ENCODE measurements at regions not wholly inside any gene's neighbourhood (a gene's known extent, or its start where the extent isn't known, plus 50 kb on each side); places are given as distances from the start of the nearest gene placed in this dataset.
A peak's percentile ranks its signal among the peaks of the same experiment; 100 is the strongest.

DNA sequence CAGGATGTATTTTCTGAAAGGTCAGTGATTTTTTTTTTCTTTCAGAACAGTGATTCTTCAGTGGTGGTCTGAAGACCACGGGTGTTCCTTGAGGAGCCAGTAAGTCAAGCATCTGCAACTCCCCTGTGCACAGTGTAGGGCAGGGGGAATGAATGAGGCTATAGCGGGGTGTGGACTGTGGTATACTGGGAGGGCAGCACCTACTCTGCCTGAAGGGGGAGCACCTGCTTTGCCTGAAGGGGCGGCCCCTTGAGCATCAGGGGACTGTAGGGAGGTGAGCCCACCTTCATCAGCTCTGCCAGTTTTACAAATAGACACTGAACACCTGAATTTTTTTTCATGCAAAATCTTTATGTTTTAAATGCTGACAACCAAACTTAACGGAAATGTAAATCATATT is 77.5 kb upstream of the RIPOR2 start:
- DNase-seq: no peak

DNA sequence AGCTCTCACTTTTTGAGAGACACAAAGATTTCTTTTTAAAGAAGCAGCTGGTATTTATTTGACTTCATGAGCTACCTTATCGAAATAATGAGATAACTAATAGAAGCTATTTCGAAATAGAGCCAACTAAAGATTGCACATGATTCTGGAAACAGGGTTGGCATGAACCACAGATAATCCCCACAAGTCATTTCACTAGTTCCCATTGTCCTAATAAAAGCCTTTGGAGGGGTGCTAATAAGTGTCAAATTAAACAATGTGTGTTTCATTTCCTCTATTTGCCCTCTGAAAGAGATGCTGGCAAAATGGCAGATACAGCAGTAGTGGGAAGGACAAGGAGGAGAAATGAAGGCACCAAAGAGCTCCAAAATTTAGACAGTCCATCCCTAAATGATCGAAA is 78.6 kb upstream of the RIPOR2 start:
- DNase-seq: no peak

DNA sequence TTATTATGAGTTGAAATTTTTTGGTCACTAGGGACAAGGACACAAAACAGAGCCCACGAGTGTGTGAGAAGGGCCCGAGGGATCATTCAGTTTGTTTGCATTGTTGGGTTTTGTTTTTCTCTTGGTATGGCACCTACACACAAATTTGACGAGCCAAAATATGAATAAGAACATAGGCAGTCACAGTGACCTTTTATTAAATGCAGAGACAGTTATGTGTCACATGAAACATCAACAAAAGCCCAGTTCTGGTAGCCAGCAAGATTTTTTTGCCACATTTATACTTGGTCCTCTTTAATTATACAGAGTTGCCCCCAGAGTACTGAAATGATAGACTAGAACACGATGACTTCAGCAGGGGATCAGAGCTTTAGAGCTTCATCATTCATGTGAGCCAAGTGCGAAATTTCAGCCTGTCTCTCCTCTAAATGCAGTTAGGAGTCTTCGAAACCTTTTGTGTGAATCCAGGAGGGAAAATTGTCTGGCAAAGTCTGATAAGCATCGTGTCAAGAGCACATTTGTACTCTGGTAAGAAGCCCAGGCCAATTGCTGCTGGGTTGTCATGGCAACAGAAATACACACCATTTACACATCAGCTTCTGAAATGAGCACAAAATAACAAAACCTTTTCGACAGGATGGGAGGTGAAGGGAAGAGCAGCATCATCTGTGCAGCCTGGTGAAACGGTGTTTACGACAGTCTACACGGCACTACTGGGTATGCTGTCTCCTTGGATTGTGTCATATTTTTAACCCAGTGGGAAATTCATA is 79.2 kb upstream of the RIPOR2 start:
- DNase-seq: peak; percentile 82

DNA sequence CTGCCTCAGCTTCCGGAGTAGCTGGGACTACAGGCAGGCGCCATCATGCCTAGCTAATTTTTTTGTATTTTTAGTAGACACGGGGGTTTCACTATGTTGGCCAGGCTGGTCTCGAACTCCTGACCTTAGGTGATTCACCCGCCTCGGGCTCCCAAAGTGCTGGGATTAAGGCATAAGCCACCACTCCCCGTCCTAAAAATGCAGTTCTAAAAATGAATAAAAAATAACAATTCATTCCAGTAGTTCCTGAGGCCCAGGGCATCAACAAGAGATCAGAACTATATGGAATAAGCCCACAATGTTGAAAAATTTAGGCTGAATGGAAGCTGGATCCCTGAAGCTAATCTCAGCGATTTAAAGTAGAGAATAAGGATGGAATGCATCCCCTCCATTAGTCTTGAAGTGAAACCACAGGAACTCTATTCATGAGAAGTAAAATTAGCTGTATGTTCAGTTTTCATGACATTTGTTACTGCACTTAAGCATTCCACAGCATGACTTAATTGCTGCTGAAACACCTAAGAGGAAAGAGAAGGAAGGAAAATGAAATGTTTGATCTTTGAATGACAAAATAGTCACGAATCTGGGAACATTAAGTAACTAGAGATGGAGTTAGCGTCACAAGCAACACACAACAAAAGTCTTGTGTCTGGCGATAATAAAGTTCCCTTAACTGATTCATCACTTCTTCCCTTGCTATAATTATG is 80.4 kb upstream of the RIPOR2 start:
- DNase-seq: no peak

- DNase-seq: no peak
Measured at GRCh38 chr6:25017486-25017885, 81.7 kb upstream of the RIPOR2 start.

- DNase-seq: no peak
Measured at GRCh38 chr6:25017932-25018567, 82.3 kb upstream of the RIPOR2 start.

GRCh38 chr6:25018568-25018954 is 82.8 kb upstream of the RIPOR2 start:
- DNase-seq: no peak

- no peak for DNase-seq
Measured at GRCh38 chr6:25022140-25022553, 86.4 kb upstream of the RIPOR2 start.

DNA sequence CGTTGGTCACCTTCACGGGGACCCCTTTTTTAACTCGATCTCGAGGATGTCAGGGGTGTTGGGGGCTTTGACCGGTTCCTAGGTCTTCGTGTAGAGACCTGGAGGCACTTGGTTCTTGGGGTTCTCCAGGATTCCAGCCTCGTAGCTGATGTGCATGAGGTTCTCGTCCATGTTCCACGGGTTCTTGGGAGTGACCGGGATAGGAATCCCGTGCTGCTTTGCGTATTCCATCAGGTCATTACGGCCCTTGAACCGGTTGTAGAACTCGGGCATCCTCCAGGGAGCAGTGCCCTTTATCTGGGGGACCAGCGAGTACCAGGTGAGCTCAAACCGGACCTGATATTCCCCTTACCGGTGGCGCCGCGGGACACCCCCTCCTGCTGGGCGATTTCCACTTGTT is 88.0 kb upstream of the RIPOR2 start:
- no peak for DNase-seq

GRCh38 chr6:25024821-25025220 is 89.1 kb upstream of the RIPOR2 start:
- DNase-seq: no peak

DNA sequence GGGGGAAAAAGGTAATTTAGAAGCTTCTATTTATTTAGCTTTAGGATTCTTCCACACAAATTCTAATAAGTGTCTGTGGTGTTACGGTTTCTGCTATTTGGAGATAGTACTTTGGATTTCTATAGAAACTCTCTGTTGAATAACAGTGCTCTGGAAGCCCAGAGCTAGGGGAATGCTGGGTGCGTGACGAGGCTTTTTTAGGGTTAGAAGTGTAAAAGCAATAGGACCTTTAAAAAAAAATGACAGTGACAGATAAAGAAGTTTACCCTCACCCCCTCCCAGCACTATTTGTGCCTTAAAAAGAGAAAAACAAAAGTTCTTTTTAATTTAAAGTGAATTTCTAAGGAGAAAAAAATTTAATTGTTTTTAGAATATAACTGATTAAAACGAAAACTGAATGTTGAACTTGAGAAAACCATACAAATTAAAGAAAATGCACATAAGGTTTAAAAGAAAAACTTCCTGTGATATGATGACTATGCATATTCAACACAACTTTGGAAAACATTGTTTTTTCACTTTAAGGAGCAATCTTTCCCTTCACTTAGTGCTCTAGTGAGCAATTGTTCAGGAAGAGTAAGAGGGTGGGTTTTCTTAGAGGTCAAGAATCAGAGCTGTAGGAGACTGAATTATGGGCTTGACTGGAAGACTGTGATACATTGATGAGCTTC is 89.6 kb upstream of the RIPOR2 start:
- no peak for DNase-seq

DNA sequence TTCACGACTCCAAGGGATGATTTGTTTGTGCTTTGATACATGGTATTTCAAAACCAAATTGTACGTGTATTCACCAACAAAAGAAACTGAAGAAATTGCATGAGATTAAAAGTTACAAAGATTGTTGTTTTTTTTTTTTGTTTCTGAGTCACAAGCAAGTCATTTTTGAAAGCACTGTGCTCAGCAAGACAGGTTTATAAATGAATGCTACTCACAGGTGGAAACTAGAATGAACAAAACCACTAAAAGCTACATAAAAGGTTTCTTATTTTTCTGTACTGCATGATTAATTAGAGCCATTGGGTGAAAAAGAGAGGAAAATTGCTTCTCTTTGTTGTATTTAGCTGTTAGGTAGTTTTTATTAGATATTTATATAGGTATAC is 90.2 kb upstream of the RIPOR2 start:
- DNase-seq: no peak

DNA sequence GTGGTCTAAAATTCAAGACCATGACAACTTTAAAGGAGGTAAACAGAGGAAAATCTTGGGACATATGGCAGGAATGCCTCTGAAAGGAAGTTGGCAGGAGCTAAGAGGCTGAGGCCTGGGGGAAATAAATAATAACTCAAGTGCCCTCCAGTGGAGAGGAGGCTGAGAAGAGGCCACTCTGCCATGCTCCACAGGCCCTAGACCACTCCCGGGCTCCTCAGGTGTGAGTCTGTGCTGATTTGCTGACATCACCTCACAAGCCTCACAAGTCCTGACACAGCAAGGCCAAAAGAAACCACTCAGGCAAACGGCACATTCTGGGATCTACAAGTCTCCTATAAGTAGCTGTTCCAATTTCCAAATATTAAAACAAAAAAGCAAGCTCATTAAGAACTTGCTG is 91.0 kb upstream of the RIPOR2 start:
- peak; percentile 43 for DNase-seq

DNA sequence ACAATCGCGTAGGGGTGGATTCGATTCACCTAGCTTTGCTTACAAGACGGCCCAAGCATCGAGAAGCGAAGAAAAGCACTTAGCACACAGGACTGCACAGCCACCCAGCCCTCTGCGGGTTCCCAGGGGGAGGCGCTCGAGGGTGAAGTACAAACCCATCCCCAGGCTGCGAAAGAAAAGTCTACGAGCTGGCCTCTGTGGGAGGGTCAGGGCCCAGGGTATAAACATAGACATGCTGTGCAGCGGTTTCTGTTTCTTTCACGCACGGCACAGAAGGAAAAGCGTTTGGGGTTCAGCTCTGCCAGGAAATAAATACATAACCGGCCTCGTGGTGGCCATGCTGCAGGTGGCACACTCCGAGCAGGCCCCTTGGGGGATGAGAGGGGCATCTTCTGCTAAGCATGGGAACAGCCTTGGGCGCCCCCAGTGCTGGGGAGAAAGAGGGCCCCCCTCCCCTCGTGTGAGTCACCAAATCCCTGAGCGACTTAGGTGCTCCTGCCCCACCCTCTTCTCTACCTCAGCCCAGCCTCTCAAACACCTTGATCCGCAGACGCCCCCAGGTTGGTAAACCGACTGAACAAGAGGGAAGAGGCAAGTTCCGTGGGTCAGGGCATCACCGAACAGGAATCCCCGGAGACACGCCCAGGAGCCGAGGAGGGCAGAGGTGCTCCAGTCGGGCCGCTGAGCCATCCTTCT is 91.6 kb upstream of the RIPOR2 start:
- no peak for DNase-seq

- DNase-seq: no peak
Measured at GRCh38 chr6:25028328-25028727, 92.6 kb upstream of the RIPOR2 start.

DNA sequence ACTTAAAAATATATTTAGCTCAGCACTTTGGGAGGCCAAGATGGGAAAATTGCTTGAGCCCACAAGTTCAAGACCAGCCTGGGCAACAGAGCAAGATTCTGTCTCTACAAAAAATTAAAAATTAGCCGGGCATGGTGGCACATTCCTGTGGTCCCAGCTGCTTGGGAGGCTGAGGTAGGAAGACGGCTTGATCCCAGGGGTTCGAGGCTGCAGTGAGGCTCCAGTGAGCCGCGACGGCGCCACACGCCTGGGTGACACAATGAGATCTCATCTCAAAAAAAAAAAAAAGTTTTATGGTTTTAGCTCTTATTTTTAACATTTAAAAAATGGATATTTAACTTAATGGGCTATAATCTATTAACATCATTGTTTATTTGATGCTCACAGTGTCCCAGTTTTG is 97.2 kb upstream of the RIPOR2 start:
- DNase-seq: no peak

DNA sequence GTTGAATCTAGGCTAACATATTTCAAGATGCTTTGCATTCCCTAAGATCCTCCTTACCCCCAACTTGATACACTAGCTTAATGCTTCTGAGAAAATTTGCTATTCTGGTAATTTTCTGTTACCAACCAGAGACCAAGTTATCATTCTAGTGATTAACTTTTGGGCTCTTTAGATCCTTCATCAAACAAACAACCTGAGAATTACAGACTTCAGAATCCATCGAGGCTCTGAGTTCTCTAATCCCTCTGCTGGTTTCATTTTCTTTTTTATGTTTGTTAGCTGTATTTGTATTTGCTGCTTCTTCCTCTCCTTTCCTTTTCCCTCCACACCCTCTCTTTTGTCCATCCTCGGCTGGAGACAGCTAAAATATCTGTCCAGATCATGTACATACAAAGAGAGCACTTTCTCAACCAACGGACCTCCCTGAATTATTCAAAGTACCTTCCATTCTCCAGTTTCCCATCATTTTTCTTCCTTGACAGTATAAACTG is 98.7 kb upstream of the RIPOR2 start:
- no peak for DNase-seq

DNA sequence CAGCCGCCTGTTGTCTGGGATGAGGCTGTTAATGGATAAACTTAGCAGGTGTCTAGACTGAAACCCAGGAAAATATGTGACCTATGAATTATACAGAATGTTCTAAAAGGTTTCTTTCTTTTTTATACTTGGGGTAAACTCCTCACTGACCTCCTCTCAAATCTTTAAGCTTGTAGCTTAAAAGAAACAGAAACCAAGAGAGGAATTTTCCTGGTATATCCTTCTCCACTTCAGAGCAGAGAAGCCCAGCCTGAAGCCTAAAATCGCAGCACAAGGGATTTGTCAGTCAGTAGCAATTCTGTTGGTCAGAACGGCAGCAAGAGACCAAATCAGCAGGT is 99.4 kb upstream of the RIPOR2 start:
- no peak for DNase-seq

DNA sequence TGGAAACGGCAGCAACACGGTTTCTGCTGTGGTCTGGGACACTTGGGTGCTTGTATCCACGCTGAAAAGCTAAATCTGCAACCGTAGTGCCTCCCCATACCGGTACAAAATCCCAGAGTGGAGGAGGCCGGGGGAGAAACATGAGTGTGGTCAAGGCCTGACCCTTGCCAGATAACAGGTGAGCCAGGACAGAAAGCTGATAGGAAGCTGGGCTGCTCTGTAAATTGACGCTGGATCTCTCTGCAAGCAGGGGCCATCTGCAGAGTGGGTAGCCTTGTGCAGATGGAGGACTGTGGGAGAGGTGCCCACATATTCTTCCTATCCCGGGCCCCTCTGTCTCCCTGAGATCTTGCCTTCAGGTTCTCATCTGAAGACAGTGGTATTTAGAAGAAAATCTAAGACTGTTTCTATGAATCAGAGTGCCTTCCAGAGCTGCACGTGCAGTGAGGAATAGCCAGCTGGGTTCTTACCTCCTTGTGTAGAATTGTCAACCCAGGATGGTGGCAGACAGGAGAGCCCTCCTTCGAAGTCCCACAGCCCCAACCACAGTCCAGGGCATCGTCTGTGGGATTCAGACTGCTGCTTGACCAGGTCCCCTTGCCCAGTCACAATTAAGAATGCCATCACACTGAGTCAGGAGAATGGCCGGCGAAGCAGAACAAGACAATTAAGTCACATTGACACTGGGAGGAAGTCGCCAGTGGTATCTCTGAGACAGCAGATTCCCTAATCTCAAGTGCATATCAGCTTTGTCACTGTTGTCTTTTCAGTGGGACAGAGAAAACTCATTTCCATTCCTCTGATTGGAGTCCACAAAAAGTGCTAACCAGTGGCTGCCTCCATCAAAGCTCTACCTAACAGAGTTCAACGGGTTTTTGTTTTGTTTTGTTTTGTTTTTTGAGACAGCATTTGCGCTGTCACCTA is 100.0 kb upstream of the RIPOR2 start:
- no peak for DNase-seq

- no peak for DNase-seq
Measured at GRCh38 chr6:25036461-25036860, 100.7 kb upstream of the RIPOR2 start.

GRCh38 chr6:25038300-25038699 is 102.5 kb upstream of the RIPOR2 start:
- no peak for DNase-seq

DNA sequence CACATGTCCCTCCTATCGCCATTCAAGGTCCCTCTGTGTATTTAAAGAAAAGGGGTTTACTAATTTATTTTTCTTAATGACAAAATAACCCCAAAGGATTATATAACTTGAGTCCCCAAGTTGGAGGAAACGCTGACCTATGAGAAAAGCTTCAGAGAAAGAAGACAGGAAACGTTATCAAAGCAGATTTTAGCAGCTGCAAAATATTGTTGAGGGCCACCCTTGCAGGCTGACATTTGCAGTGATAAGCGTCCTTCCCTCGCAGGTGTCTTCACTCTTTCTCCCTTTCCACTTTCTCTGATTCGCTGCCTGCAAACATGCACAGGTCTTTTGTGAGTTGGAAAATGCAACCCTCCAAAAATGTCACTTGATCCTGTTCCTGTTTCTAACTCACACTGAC is 103.2 kb upstream of the RIPOR2 start:
- no peak for DNase-seq
